Activated CD4-positive, alpha-beta T cell treated with anti-CD3 and anti-CD28 coated beads, Interleukin-2, amount 50 U/mL, for 16 hours (primary cell): ENCODE measurements at regions not wholly inside any gene's neighbourhood (a gene's known extent, or its start where the extent isn't known, plus 50 kb on each side); places are given as distances from the start of the nearest gene placed in this dataset.

Experiments
- DNase-seq: peaks from one replicate; pipeline ENCODE4 v3.0.0-alpha.2; 2020

- DNase-seq = no peak
Measured at GRCh38 chr6:80480421-80481157, 374.1 kb downstream of the BCKDHB start.

- DNase-seq = no peak
Measured at GRCh38 chr6:80478030-80478429, 371.6 kb downstream of the BCKDHB start.

GRCh38 chr6:80477591-80477990 lies 371.1 kb downstream of the BCKDHB start:
- no peak for DNase-seq

GRCh38 chr6:80472271-80472670 lies 365.8 kb downstream of the BCKDHB start:
- no peak for DNase-seq

- no peak for DNase-seq
Measured at GRCh38 chr6:80469977-80470376, 363.5 kb downstream of the BCKDHB start.

- no peak for DNase-seq
Measured at GRCh38 chr6:80468398-80468797, 361.9 kb downstream of the BCKDHB start.

- DNase-seq = no peak
Measured at GRCh38 chr6:80467408-80467807, 360.9 kb downstream of the BCKDHB start.

GRCh38 chr6:80466981-80467380 lies 360.5 kb downstream of the BCKDHB start:
- DNase-seq = no peak

- no peak for DNase-seq
Measured at GRCh38 chr6:80465513-80465912, 359.0 kb downstream of the BCKDHB start.

GRCh38 chr6:80464901-80465300 lies 358.4 kb downstream of the BCKDHB start:
- DNase-seq = no peak

GRCh38 chr6:80463197-80463596 lies 356.7 kb downstream of the BCKDHB start:
- no peak for DNase-seq

GRCh38 chr6:80460257-80460865 lies 353.9 kb downstream of the BCKDHB start:
- no peak for DNase-seq

- DNase-seq = no peak
Measured at GRCh38 chr6:80457439-80457933, 351.0 kb downstream of the BCKDHB start.

GRCh38 chr6:80456724-80457438 lies 350.4 kb downstream of the BCKDHB start:
- no peak for DNase-seq

GRCh38 chr6:80454661-80455365 lies 348.3 kb downstream of the BCKDHB start:
- no peak for DNase-seq

- DNase-seq = peak; percentile 40
Measured at GRCh38 chr6:80454197-80454596, 347.7 kb downstream of the BCKDHB start.

- DNase-seq = no peak
Measured at GRCh38 chr6:80449726-80450125, 343.3 kb downstream of the BCKDHB start.

- no peak for DNase-seq
Measured at GRCh38 chr6:80446454-80447045, 340.1 kb downstream of the BCKDHB start.

GRCh38 chr6:80445751-80446150 lies 339.3 kb downstream of the BCKDHB start:
- no peak for DNase-seq

- DNase-seq = no peak
Measured at GRCh38 chr6:80442366-80442765, 335.9 kb downstream of the BCKDHB start.

GRCh38 chr6:80441131-80441530 lies 334.7 kb downstream of the BCKDHB start:
- no peak for DNase-seq

GRCh38 chr6:80440496-80441115 lies 334.1 kb downstream of the BCKDHB start:
- DNase-seq = no peak
